Stimulated activated CD8-positive, alpha-beta memory T cell treated with anti-CD3 and anti-CD28 coated beads, Interleukin-15, amount 100 ng/mL, for 4 hours (primary cell): ENCODE measurements at regions not wholly inside any gene's neighbourhood (a gene's known extent, or its start where the extent isn't known, plus 50 kb on each side); places are given as distances from the start of the nearest gene placed in this dataset.
"Not testable (repeated sequence)": the region's sequence is repeated elsewhere in the genome, so short reads cannot be mapped to it uniquely, and the experiment has no call there.

ENCODE experiments used
- DNase-seq, 2 donors: peaks; one replicate each; pipeline ENCODE4 v3.0.0-alpha.2; 2020; ENCODE audit warnings: low read depth in 2 of 2

DNA sequence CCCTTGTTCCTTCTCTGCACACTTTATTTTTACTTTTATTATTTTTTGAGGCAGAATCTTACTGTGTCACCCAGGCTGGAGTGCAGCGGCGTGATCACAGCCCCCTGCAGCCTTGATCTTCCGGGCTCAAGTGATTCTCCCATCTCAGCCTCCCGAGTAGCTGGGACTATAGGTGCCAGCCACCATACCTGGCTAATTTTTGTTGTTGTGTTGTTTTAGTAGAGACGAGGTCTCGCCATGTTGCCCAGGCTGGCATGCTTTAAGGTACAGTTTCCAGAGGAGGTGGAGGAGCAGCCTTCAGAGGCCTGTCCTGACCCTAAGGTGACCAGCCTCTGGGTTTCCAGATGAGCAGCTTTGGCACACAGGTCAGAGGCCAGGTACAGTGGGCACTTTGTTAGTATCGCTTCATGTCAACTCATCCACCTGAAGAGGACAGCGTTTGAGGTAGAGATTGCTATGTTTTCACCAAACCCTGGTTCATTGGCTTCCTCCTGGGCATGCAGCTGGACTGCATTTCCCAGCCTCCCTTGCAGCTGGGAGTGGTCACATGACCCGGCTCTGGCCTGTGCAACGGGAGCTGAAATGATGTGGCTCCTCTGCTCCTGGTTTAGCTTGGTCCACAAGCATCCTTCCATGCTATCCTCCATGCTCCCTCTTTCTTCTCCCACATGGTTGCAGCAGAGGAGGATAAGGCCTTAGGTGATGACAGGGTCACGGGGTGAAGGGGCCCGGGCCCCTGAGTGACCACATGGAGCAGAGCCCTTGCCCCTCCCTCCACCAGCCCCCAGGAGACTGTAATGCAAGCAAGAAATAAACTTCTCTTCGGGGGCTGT is 139.3 kb upstream of the IER5L start:
- no peak for DNase-seq

DNA sequence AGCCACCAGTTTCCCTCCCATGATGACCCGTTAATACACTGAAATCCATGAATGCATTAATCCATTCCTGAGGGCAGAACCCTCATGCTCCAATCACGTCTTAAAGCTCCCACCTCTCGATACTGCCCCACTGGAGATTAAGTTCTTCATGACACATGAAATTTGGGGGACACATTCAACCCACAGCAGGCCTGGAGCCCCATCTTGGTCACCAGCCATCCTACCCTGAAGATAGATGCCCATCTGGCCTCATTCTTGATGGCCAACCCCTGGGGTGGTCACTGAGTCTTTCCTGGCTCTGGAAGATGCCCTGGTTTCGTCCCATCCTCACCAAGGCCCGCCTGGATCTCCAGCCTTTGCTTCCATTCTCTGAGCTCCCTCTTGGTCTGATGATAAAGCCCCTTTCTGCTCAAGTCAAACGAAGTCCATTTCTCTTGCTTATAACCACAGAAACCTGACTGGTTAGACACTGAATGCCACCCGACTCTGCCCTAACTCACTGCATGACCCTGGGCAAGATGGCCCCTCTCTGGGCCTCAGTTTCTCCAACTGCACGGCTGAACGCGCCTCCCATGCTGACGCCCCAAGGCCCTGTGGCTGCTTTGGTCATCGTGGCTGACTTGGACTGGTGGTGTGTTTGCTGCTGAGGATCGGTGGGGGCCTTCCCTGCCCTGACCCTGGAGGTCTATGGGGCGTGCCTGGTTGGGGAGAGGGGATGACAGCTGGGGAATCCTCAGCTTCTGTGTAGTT is 138.4 kb upstream of the IER5L start:
- DNase-seq = no peak

DNA sequence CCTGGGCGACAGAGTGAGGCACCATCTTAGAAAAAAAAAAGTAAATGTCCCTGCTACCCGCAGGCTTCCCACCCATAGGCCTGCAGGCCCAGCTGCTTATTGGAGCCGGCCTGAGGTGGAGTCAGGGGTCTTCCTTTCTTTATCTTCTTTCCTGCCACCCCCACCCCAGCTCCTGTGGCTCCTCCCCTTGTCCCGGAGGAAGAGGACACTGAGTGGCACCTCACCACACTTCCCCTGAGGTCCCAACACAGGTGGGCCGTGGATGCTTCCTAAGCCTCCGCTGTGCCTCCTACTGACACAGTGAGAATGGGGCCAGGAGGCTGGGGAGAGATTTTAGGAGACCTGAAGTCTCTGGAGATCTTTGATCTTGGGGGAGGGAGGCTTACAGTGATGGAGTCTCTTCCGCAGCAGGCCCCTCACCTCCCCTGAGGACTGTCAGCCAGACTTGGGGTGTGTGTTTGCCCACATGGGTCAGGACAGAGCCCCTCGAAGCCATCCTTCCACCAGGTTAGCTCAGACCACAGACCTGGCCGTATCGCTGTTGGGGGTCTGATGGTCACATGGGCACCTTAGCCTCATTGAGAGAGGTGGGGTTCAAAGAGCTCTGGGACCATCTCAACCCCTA is 135.4 kb upstream of the IER5L start:
- DNase-seq = no peak

DNA sequence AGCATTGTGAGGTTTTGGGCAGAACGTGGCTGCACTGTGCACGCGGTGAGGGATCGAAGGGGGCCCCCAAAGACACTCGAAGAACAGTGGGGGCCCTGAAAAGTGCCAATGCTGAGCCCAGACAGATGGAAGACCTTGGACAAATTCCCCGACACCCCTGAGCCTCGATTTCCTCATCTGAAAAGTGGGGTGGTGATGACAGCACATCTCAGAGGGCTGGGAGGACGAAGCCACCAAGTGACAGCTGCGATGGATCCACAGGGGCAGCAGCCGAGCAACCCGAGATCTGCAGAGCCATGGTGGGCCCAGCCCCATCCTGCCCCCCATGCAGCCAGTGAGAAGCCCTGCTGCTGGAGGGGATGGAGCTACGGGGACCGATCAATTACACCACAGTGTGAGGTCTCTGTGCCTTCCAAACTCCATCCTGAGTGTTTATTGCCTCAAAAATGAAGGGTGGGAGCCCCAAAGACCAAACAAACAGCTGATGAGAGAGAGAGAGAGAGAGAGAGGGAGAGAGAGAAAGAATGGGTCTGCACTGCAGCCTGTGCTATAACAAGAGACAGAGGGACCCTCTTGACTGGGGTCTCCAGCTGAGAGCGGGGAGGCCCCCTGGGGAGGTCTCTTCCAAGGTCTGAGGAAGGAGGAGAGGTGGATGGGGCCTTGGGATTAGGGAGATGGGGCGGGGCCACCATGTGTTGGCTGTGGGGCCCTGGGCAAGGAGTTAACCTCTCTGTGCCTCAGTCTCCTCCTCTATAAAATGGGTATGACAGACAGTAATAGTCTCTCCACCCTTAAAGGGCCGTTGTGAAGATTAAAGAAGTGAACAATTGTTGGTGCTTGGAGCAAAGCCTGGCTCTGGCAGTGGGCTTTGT is 134.4 kb upstream of the IER5L start:
- no peak for DNase-seq

DNA sequence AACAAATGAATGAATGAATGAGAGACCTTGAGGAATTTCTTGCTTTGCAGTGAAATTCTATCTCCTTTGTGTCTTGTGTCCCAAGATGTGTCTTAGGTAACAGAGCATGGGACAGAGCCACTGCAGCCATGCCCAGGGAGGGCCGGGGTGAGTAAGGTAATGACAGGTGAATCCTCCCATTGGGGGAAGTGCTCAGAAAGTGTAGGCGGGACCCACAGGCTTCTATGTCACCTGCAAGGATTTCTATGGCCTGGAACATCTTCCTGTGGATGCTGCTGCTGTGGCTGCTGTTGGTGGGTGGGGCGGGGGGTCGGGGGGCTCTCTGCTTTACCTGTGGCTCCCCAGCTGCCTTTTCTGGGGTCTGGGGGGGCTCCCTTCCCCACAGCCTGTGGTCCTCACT is 133.6 kb upstream of the IER5L start:
- no peak for DNase-seq

DNA sequence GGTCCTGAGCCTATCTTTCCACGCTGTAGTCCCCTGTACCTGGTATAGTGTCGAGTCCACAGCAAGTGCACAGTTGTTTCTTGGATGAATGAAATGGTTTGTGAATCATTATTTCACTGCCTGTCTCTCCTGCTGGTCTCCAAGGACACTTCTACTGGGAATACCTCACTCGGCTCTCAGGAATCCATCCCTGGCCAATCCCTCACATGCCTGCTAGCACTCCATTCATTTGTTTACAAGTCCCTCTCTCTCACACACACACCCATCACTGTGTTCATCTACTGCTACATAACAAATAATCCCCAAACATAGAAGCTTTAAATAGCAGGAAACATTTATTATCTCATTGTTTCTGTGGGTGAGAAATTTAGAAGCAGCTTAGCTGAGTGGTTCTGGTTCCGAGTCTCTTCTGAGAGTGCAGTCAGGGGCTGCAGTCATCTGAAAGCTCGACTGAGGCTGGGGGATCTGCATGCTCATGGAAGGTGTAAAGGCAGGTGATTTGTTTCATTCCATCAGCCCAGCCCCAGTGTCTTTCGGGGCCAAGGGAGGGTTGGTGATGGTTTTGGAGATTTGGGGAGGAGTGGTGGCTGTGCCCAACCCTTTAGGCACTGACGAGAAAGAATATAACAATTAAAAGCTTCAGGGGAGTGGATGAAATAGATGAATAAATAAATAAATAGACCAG is 132.7 kb upstream of the IER5L start:
- DNase-seq = no peak

DNA sequence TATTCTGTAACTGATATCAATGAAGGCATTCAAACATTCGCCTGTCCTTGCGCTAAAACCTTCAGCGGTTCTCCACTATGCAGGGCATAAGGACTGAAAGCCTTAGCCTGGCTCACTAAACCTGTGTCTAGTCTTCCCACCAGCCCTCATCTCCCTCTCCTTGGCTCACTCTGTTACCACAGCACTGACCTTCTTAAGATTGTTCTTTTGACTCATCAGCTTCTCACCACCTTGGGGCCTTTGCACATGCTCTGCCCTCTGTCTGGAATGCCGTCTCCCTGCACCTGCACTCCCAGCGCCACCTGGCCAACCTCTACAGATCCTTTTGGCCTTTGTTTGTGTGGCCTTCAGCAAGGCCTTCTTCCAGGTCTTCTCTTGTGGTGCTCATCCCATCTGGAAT is 131.8 kb upstream of the IER5L start:
- DNase-seq = no peak

DNA sequence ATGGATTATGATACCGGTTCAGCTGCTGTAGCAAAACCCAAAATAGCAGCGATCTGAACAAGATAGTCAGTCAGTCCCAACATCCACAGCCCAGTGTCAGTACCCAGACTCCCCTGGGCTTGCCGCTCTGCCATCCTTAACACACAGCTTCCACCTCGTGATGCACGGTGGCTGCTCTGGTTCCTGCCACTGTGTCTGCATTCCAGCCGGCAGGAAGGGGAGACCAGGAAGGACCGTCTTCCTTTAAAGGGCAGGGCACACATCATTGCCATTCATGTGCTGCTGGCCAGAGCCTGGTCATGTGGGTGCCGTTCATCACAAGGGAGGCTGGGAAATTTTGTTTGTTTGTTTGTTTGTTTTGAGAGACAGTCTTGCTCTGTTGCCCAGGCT is 131.0 kb upstream of the IER5L start:
- DNase-seq = no peak

DNA sequence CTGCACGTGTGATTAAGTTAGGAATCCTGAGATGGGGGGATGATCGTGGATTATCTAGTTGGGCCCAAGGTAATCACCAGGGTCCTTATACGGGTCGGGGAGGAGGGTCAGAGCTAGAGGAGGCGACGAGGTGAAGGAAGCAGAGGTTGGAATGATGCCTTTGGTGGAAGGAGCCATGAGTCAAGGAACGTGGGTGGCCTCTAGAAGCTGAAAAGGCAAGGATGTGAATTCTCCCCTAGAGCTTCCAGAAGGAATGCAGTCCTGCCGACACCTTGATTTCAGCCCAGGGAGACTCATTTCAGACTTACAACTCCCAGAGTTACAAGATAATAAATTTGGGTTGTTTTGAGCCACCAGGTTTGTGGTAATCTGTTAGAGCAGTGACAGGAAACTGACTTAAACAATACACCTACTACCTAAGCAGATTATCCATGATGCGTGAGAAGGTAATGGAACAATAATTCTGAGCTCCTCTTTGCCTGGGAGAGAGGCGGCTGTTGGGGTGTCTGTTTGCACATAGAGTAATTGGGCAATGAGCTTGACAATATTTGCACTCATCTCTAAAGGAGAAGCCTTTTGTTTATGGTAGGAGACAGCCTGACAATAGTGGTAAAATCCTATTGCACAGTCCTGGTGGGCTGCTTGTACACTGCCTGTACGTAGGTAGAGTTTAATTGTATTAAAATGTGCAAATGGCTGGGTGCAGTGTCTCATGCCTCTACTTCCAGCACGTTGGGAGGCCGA is 129.3 kb upstream of the IER5L start:
- no peak for DNase-seq

DNA sequence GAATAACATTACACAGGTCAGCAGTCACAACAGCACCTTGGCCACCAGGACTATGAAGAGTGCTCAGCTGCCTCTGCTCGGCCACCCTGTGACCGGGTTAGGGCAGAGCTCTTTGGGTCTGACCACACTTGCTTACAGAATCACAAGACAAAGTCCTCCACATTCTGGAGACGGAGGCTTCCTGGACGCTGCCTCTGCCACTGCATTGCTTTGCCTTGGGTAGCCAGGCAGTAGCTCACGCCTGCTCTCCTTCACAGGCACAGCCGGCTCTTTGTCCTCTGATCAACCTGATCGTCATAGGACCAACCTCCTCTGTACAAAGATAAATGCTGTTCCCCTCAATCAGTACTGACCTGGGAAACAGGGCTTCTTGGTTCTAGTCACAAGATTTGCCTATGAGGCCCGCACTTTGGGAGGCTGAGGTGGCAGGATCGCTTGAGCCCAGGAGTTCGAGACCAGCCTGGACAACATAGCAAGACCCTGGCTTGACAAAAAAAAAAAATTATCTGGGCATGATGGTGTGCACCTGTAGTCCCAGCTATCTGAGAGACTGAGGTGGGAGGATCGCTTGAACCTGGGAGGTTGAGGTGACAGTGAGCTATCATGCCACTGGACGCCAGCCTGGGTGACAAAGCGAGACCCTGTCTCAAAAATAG is 128.4 kb upstream of the IER5L start:
- no peak for DNase-seq

DNA sequence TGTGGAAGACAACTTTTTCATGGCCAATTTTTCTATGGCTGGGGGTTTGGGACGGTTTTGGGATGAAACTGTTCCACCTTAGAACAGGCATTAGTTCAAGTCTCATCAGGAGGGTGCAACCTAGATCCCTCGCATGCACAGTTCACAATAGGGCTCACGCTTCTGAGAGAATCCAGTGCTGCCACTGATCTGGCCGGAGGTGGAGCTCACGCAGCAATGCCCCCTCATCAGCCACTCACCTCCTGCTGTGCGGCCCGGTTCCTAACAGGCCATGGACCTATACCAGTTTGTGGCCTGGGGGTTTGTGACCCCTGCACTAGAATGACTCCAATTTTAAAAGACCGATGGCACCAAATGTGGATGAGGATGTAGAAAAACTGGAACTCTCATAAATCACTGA is 127.2 kb upstream of the IER5L start:
- DNase-seq = no peak

DNA sequence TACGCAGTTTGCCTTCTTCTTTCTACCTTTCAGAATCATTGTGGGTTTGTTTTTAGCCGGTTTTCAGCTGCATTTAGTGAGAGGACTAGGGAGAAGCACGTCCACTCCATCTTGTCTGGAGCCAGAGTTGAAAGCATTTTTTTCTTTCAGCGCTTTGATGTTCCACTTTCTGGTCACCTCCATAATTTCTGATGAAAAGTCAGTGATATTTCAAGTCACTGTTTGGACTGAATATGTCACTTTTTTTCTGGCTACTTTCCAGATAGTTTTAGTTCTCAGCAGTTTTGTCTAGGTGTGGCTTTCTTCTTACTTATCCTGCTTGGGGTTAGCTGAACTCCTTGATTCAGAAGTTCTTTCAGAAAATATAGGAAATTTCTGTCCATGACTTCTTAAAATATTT is 123.9 kb upstream of the IER5L start:
- DNase-seq = no peak

DNA sequence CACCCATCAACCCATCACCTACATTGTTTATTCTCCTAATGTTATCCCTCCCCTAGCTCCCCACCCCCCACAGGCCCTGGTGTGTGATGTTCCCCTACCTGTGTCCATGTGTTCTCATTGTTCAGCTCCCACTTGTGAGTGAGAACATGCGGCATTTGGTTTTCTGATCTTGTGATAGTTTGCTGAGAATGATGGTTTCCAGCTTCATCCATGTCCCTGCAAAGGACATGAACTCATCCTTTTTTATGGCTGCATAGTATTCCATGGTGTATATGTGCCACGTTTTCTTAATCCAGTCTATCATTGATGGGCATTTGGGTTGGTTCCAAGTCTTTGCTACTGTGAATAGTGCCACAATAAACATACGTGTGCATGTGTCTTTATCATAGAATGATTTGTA is 118.1 kb upstream of the IER5L start:
- DNase-seq = not testable (repeated sequence)

DNA sequence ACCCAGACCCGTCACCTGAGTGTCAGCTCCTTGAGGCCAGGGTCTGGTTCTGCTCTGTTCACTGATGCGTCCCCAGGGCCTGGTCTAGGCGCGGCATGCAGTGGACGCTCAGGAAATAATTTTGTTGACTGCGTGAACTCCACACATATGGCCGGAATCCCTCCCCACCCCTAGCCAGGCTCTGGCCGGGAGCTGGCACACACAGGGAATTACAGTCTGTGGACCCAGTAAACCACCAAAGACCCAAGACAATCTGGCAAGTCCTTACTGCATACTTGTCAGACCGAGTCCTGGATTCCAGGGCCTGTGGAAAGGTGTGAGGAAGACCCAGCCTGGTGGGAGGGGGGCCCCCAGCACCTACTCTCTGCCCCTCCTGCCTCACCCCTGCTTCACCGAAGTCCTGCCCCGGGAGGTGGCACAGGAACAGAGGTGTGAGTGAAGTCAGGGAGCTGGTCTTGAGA is 113.0 kb upstream of the IER5L start:
- no peak for DNase-seq

DNA sequence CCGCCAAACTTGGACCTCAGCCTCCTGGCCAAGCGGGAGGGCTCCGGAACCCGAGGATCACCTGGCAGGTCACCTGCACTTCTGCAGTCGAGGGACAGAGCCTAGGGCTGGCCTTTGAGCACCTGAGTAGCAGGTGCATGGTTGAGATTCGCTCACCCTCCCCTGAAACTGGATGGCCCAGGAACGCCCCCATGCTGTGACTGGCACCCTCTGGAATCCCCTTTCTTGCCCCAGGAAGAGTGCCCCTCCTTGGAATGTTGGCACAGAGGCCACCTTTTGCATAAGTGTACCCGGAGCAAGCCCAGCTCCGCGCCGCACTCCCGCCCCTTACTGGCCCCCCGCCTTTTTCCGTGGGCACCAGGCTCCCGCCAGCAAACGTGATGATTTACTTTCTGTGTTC is 112.5 kb upstream of the IER5L start:
- no peak for DNase-seq

DNA sequence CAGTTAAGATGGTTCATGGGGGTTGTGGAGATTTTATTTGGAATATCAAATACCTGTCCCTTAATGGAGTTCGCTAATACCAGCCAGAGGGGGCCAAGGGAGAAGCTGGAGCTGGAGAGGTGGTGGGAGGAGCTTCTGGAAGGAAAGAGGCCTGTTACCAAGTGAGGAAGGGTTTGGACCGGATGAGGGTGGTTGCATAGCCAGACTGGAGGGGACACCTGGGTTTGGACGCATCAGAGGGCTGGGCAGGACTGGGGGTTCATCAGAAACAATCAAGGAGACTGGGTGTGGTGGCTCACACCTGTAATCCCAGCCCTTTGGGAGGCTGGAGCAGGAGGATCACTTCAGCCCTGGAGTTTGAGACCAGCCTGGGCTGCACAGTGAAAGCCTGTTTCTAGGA is 111.8 kb upstream of the IER5L start:
- no peak for DNase-seq

DNA sequence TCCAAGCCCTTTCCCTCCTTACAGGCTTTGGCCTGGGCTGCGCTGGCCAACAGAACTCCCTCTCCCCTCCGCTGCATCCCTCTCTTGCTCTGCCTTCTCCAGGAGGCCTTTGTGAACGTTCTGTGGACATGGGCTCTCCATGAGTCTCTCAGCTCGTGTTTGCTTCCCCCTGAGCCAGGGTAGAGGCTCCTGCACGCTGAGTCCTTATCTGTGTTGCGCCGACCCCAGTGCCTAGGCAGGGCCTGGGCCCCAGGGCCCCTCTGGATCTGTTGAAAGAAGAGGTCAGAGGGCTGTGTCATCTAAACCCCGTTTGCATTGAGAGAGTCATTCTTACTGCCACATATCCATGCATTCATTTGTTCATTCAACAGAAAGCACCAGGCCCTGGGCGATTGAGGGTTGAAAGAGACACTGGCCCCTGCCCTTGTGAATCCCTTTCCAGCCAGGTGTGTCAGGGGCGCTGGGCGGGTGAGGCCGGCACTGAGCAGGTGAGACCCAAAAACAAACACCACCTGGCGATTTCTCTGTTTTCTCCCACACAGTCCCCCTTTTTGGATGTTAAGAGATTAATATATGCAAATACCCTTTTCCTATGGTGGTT is 111.2 kb upstream of the IER5L start:
- no peak for DNase-seq

DNA sequence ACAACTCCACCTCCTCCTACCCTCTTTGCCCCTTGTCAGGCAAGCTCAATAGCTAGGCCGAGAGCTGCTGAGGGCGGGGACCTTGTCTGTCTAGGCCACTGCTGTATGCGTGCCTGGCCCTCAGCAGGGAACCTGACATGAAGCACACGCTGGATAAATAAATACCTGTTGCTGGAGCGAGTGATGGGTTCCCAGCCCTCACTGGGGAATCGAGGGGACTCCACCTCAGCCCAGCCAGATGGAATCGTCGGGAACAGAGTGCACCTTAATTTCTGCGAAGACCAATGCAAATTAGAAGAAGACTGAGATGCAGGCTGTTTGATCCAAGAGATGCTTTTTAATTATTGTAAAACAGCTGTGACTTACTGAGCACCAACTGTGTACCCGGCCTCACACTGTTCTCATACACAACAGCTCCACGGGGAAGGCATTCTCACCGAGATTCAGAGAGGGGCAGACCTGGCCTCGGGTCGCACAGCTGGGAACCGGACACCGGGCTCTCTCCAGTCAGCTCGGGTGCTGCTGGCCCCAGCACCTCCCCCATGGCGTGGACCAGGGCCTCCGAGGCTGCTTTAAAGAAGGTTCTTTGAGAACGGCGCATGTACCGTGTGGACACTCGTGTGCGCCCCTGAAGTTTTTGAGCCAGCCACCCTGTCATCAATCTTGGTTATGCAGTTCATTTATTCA is 109.7 kb upstream of the IER5L start:
- no peak for DNase-seq
